VCaP (cell line): ENCODE measurements at regions not wholly inside any gene's neighbourhood (a gene's known extent, or its start where the extent isn't known, plus 50 kb on each side); places are given as distances from the start of the nearest gene placed in this dataset.

Experiments used
- H3K27ac ChIP-seq: fragments of 450-650 bp; 2 replicates; pipeline ENCODE4 v1.5.1; 2017
- TF ChIP-seq, protein P1 (sequence below): fragments of 450-650 bp; conservative IDR thresholded peaks from 2 replicates; pipeline ENCODE4 v1.5.1; 2017; ENCODE audit warnings: mild to moderate bottlenecking, moderate library complexity

DNA sequence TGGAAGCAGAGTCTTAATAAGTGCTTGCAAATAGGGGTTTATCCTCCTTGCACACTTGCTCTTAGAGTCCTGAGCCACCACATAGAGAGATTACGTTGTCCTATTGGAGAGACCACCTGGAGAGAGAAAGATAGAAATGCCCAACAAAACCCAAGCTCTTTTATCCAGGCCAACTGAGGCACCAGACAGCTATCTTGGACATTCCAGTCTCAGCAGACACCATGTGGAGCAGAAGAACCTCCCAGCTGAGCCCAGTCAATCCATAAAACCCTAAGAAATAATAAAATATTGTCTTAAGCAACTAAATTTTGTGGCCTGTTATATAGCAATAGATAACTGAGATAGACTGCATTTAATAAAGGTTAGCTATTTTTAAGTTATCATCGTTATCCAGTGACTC is 105.7 kb upstream of the PFN2 start:
- H3K27ac ChIP-seq, result no peak overlapping the region
- TF ChIP-seq, protein P1, sequence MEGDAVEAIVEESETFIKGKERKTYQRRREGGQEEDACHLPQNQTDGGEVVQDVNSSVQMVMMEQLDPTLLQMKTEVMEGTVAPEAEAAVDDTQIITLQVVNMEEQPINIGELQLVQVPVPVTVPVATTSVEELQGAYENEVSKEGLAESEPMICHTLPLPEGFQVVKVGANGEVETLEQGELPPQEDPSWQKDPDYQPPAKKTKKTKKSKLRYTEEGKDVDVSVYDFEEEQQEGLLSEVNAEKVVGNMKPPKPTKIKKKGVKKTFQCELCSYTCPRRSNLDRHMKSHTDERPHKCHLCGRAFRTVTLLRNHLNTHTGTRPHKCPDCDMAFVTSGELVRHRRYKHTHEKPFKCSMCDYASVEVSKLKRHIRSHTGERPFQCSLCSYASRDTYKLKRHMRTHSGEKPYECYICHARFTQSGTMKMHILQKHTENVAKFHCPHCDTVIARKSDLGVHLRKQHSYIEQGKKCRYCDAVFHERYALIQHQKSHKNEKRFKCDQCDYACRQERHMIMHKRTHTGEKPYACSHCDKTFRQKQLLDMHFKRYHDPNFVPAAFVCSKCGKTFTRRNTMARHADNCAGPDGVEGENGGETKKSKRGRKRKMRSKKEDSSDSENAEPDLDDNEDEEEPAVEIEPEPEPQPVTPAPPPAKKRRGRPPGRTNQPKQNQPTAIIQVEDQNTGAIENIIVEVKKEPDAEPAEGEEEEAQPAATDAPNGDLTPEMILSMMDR, result no peak

DNA sequence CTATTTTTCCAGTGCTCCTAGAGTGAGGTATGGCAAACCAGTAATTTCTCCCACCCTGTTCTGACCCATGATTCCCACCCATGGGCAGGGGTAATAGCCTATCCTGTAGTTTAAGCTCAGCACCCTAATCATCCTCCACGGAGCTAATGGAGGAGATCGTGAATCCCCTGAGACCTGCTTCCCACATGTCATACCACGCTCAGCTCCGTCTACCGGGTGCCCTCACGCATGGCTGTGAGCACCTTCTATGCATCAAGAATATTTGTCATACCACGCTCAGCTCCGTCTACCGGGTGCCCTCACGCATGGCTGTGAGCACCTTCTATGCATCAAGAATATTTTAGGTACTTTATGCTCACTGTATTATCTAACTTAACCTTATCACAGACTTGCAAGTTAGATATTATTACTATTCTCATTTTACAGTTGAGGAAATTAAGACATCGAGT is 104.7 kb upstream of the PFN2 start:
- no peak overlapping the region for H3K27ac ChIP-seq
- TF ChIP-seq, protein P1, result no peak

DNA sequence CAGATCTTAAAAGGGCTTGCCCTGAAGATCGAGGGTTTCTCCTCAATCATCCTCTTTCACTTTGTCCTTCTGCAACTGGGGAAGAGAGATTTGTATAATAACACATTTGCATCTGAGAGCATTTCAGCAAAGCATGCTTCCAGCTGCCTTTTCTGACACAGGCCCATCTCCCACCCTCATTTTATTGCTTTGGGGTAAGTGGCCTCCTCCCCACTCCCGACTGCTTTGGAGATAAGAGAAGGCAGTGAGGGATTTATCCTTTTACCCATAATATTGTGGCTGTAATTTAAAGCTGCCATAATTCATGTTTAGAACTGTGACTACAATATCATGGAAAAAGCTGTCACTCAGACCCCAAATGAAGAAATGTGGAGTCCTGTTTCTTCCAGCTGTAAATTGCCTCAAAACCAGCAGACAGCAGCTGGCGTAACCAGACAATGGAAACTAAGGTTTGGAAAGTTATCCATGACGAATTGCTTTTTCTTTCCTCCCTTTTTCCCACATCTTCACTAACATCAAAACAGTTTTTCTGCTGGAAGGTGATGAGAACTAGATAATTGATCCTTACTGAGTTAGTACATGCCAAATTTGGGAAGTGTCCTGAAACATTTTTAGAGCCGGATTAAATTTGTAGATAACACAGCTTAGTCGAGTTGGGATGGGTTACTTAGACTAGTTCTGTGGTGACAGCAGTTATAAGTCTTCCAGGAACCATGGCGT is 104.2 kb upstream of the PFN2 start:
- H3K27ac ChIP-seq, result no peak overlapping the region
- TF ChIP-seq, protein P1, result no peak

DNA sequence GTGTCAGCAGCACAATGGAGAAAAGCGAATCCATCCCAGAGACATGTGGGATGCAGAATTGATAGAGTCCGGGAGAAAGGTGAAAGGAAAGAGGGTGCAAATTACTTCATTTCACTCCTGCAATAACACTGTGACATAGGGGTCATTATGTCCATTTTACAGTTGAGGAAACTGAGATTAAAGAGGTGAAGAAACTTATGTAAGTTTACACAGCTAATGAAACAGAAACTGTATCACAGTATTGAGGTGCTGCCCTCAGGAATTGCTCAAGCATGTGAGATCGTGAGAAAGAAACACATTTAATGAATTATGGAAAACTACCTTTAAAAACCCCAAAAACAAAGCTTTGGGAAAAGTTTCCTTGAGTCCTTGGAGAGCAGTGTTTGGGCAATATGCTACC is 103.6 kb upstream of the PFN2 start:
- TF ChIP-seq, protein P1, result no peak
- H3K27ac ChIP-seq, result no peak overlapping the region

DNA sequence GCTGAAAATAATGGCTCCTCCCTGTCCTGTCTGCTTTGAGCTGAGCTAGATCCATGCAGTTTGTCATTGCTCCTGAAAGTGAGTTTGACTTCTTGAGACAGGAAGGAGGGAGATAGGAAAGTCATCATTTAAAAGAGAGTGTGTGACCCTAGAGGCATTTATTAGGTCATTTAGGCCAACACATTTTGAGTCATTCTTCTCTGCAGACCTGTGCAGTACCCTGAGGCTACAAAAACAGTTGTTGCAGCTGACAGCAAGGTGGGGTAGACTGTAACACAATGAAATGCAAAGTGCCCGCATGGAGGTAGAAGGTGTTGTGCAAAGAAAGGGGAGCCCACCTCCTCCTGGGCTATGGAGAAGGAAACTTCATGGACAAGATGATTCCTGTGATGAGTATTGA is 102.8 kb upstream of the PFN2 start:
- TF ChIP-seq, protein P1, result no peak
- no peak overlapping the region for H3K27ac ChIP-seq

DNA sequence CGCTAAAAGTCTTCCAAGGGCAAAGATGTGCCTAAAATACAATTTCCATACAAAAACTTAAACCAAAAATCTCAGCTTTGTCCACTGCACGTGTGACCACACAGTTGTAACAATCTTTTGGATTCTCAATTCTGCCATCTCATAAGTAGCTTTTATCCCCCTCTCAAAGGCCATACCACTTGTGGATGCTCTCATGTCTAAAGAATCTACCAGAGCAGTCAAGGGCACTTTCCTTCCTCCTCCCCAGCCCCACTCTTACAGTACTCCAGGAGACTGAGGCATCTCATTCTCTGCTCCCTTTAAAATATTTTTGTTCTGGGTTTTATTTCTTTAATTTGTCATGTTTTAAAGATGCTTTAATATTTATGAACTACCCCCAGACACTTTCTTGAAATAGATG is 102.3 kb upstream of the PFN2 start:
- no peak overlapping the region for H3K27ac ChIP-seq
- TF ChIP-seq, protein P1, result no peak

DNA sequence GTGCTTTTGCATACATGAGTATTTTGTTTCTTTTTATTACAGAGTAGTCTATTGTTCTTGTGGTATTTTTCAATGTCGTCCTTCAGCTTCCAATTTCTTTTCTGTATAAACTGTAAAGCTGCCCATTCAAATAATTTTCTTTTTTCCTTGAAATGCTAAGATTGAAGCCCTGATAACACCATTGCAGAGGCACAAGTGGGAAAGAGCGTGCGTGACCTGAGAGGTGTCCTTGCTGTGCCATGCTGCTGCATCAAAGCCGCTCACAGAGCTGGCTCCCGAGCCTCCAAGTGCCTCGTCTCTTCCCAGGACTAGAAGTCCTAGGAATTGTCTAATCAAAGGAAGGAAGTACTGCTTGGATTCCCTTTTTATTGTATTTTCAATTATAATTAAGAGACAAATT is 101.9 kb upstream of the PFN2 start:
- TF ChIP-seq, protein P1, result no peak
- H3K27ac ChIP-seq, result no peak overlapping the region
